ENCODE measurements at regions not wholly inside any gene's neighbourhood (a gene's known extent, or its start where the extent isn't known, plus 50 kb on each side); places are given as distances from the start of the nearest gene placed in this dataset.
"Not testable (repeated sequence)": the region's sequence is repeated elsewhere in the genome, so short reads cannot be mapped to it uniquely, and the experiment has no call there.

GRCh38 chr14:29027941-29028705 lies 261.5 kb downstream of the FOXG1 start:
- TF ChIP-seq FOS (IDR thresholded peaks at IDR 0.05; ENCODE audit: low read depth, low read length); CTCF (conservative IDR thresholded peaks at IDR 0.05; ENCODE audit: low read depth, low read length); ELK1 (IDR thresholded peaks at IDR 0.05; ENCODE audit: borderline replicate concordance, low read depth, low read length); SMC3 (IDR thresholded peaks at IDR 0.05; ENCODE audit: low read depth, low read length); POLR2A (IDR thresholded peaks at IDR 0.05; ENCODE audit: low read depth, low read length); MAFK (IDR thresholded peaks at IDR 0.05; ENCODE audit: low read depth, low read length); USF2 (IDR thresholded peaks at IDR 0.05; ENCODE audit: low read depth, low read length); RAD21 (IDR thresholded peaks at IDR 0.05; ENCODE audit: low read length); BHLHE40 (IDR thresholded peaks at IDR 0.05; ENCODE audit: low read depth, low read length); RCOR1 (IDR thresholded peaks at IDR 0.05; ENCODE audit: insufficient replicate concordance, low read length); CHD1 (IDR thresholded peaks at IDR 0.05; ENCODE audit: low read depth, low read length); CEBPB (IDR thresholded peaks at IDR 0.05; ENCODE audit: low read depth, low read length): not testable (repeated sequence)

All from IMR-90 (cell line).